Trophoblast cell (in vitro differentiated cells and primary cell): ENCODE measurements at regions not wholly inside any gene's neighbourhood (a gene's known extent, or its start where the extent isn't known, plus 50 kb on each side); places are given as distances from the start of the nearest gene placed in this dataset.
"Not testable (repeated sequence)": the region's sequence is repeated elsewhere in the genome, so short reads cannot be mapped to it uniquely, and the experiment has no call there.

Experiments used
- DNase-seq, 2 donors: peaks; one replicate each; pipeline ENCODE4 v3.0.0-alpha.2; 2016
- H2AFZ ChIP-seq: 2 replicates; pipeline ENCODE4 v1.6.1; 2013; ENCODE audit warnings: low read length, moderate library complexity, mild to moderate bottlenecking; ENCODE audit not compliant: insufficient read depth, poor library complexity
- H2AK5ac ChIP-seq: 2 replicates; pipeline ENCODE4 v1.6.1; 2013; ENCODE audit warnings: mild to moderate bottlenecking, low read length
- H2BK120ac ChIP-seq: 2 replicates; pipeline ENCODE4 v1.6.1; 2013; ENCODE audit warnings: low read length, mild to moderate bottlenecking, moderate library complexity; ENCODE audit not compliant: insufficient read depth, poor library complexity
- H2BK12ac ChIP-seq: 2 replicates; pipeline ENCODE4 v1.6.1; 2013; ENCODE audit warnings: mild to moderate bottlenecking, low read length, moderate library complexity
- H2BK5ac ChIP-seq: 2 replicates; pipeline ENCODE4 v1.6.1; 2013; ENCODE audit warnings: low read length, low read depth, moderate library complexity, mild to moderate bottlenecking; ENCODE audit not compliant: poor library complexity
- H3K14ac ChIP-seq: 2 replicates; pipeline ENCODE4 v1.6.1; 2013; ENCODE audit warnings: mild to moderate bottlenecking, low read length
- H3K18ac ChIP-seq: 2 replicates; pipeline ENCODE4 v1.6.1; 2013; ENCODE audit warnings: mild to moderate bottlenecking, low read length
- H3K23ac ChIP-seq: 2 replicates; pipeline ENCODE4 v1.6.1; 2013; ENCODE audit warnings: low read length
- H3K27ac ChIP-seq: 2 replicates; pipeline ENCODE4 v1.5.1; 2013; ENCODE audit warnings: low read depth, mild to moderate bottlenecking, inconsistent platforms, low read length, moderate library complexity
- H3K27me3 ChIP-seq: 2 replicates; pipeline ENCODE4 v1.6.1; 2013; ENCODE audit warnings: inconsistent platforms, mild to moderate bottlenecking, low read length, moderate library complexity; ENCODE audit not compliant: insufficient read depth
- H3K36me3 ChIP-seq, 2 experiments: 1 replicate in 1 of 2; 2 replicates in 1 of 2; pipeline ENCODE4 v1.6.1; 2013; ENCODE audit warnings: low read length in 2 of 2, mild to moderate bottlenecking in 2 of 2, moderate library complexity in 1 of 2; ENCODE audit not compliant: insufficient read depth in 2 of 2, control insufficient read depth in 1 of 2
- H3K4ac ChIP-seq: 2 replicates; pipeline ENCODE4 v1.6.1; 2013; ENCODE audit warnings: low read depth, mild to moderate bottlenecking, low read length, moderate library complexity
- H3K4me1 ChIP-seq, 2 experiments: 1 replicate in 1 of 2; 2 replicates in 1 of 2; pipeline ENCODE4 v1.6.1; 2013; ENCODE audit warnings: low read length in 2 of 2, mild to moderate bottlenecking in 2 of 2, moderate library complexity in 1 of 2; ENCODE audit not compliant: insufficient read depth in 2 of 2, control insufficient read depth in 1 of 2
- H3K4me2 ChIP-seq: 2 replicates; pipeline ENCODE4 v1.6.1; 2013; ENCODE audit warnings: inconsistent platforms, mild to moderate bottlenecking, low read length, moderate library complexity
- H3K4me3 ChIP-seq: 2 replicates; pipeline ENCODE4 v1.5.1; 2013; ENCODE audit warnings: mild to moderate bottlenecking, low read depth, low read length, inconsistent platforms
- H3K79me1 ChIP-seq: one replicate; pipeline ENCODE4 v1.6.1; 2013; ENCODE audit warnings: low read length
- H3K79me2 ChIP-seq: 2 replicates; pipeline ENCODE4 v1.6.1; 2013; ENCODE audit warnings: low read length, mild to moderate bottlenecking; ENCODE audit not compliant: control insufficient read depth, insufficient read depth, poor library complexity
- H3K9ac ChIP-seq: 2 replicates; pipeline ENCODE4 v1.6.1; 2013; ENCODE audit warnings: mild to moderate bottlenecking, low read length
- H3K9me3 ChIP-seq: 2 replicates; pipeline ENCODE4 v1.6.1; 2013; ENCODE audit warnings: low read depth, mild to moderate bottlenecking, control low read depth, inconsistent platforms, low read length; ENCODE audit not compliant: insufficient read depth
- H4K12ac ChIP-seq: 2 replicates; pipeline ENCODE4 v1.6.1; 2013; ENCODE audit warnings: low read depth, mild to moderate bottlenecking, low read length, moderate library complexity
- H4K8ac ChIP-seq: 2 replicates; pipeline ENCODE4 v1.6.1; 2013; ENCODE audit warnings: low read depth, mild to moderate bottlenecking, low read length, moderate library complexity
- H4K91ac ChIP-seq: one replicate; pipeline ENCODE4 v1.6.1; 2013; ENCODE audit warnings: low read depth, mild to moderate bottlenecking, low read length, moderate library complexity
- WGBS: extraction: QIAGEN DNeasy Blood & Tissue Kit; methylation state at CpG from one replicate; pipeline ENCODE4 v1.1.7; 2013; ENCODE audit warnings: missing lambda C conversion rate; ENCODE audit not compliant: insufficient read length, insufficient coverage; ENCODE audit errors: extremely low coverage; 5-methylcytosine and 5-hydroxymethylcytosine counted together

GRCh38 chr9:67437011-67437410 lies 421.7 kb upstream of the ANKRD20A1 start:
- H4K8ac ChIP-seq, H3K4me1 ChIP-seq, H2AK5ac ChIP-seq, H2BK5ac ChIP-seq, H3K27ac ChIP-seq, H3K4ac ChIP-seq, H3K23ac ChIP-seq, H3K9me3 ChIP-seq, H3K18ac ChIP-seq, H3K27me3 ChIP-seq, H2BK12ac ChIP-seq, DNase-seq, H3K14ac ChIP-seq, H3K79me1 ChIP-seq, H3K4me3 ChIP-seq, H2BK120ac ChIP-seq, H3K79me2 ChIP-seq, H4K91ac ChIP-seq, H4K12ac ChIP-seq, H3K36me3 ChIP-seq, H2AFZ ChIP-seq, H3K4me2 ChIP-seq, H3K9ac ChIP-seq: not testable (repeated sequence)
- no CpG with 5 or more reads among the region's 3 CpGs for WGBS

GRCh38 chr9:67424881-67425280 lies 432.5 kb upstream of the SPATA31A3 start:
- not testable (repeated sequence) for H3K9me3 ChIP-seq, H3K23ac ChIP-seq, H2BK120ac ChIP-seq, H2BK5ac ChIP-seq, H2AK5ac ChIP-seq, H4K8ac ChIP-seq, H3K27me3 ChIP-seq, H3K79me1 ChIP-seq, H3K18ac ChIP-seq, H4K91ac ChIP-seq, H3K79me2 ChIP-seq, H3K9ac ChIP-seq, H3K14ac ChIP-seq, DNase-seq, H3K27ac ChIP-seq, H3K36me3 ChIP-seq, H2BK12ac ChIP-seq, H3K4me2 ChIP-seq, H4K12ac ChIP-seq, H3K4ac ChIP-seq, H3K4me3 ChIP-seq, H3K4me1 ChIP-seq, H2AFZ ChIP-seq
- no CpG with 5 or more reads among the region's 4 CpGs for WGBS

- not testable (repeated sequence) for H2AFZ ChIP-seq, H3K4me1 ChIP-seq, H3K4ac ChIP-seq, H3K4me2 ChIP-seq, H3K79me2 ChIP-seq, H2BK12ac ChIP-seq, H4K91ac ChIP-seq, H3K9me3 ChIP-seq, H4K8ac ChIP-seq, H2AK5ac ChIP-seq, DNase-seq, H3K79me1 ChIP-seq, H3K9ac ChIP-seq, H4K12ac ChIP-seq, H3K23ac ChIP-seq, H2BK120ac ChIP-seq, H3K27me3 ChIP-seq, H2BK5ac ChIP-seq, H3K18ac ChIP-seq, H3K14ac ChIP-seq, H3K4me3 ChIP-seq, H3K27ac ChIP-seq, H3K36me3 ChIP-seq
- no CpG with 5 or more reads among the region's 9 CpGs for WGBS
Measured at GRCh38 chr9:67423049-67423728, 430.8 kb upstream of the SPATA31A3 start.

GRCh38 chr9:67418496-67419079 lies 426.2 kb upstream of the SPATA31A3 start:
- DNase-seq, H4K12ac ChIP-seq, H3K4me2 ChIP-seq, H2BK12ac ChIP-seq, H3K9ac ChIP-seq, H3K14ac ChIP-seq, H3K4me1 ChIP-seq, H3K36me3 ChIP-seq, H2AFZ ChIP-seq, H3K4me3 ChIP-seq, H4K91ac ChIP-seq, H2AK5ac ChIP-seq, H3K79me1 ChIP-seq, H4K8ac ChIP-seq, H3K4ac ChIP-seq, H2BK120ac ChIP-seq, H2BK5ac ChIP-seq, H3K23ac ChIP-seq, H3K79me2 ChIP-seq, H3K27me3 ChIP-seq, H3K9me3 ChIP-seq, H3K27ac ChIP-seq, H3K18ac ChIP-seq: not testable (repeated sequence)
- WGBS: no CpG with 5 or more reads among the region's 4 CpGs
